ENCODE measurements at regions not wholly inside any gene's neighbourhood (a gene's known extent, or its start where the extent isn't known, plus 50 kb on each side); places are given as distances from the start of the nearest gene placed in this dataset.

DNA sequence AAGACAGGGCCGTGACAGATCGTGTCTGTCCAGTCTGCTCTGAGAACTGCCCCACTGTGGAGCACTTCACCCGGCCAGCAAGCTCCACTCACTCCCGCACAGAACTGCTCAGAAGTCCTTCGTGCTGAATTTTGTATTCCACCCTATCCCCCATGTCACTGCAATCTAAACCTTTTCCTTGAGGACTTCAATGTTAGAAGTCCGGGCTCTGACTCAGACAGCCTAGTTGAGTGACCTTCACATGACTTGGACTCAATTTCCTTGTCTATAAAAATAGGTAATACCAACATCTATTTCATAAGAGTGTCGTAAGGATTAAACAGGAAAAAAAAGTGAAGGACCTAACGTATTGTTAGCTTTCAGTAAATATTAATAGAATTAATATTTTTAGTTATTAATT is 161.6 kb downstream of the QRSL1 start (continued):
- TF ChIP-seq, protein P1, sequence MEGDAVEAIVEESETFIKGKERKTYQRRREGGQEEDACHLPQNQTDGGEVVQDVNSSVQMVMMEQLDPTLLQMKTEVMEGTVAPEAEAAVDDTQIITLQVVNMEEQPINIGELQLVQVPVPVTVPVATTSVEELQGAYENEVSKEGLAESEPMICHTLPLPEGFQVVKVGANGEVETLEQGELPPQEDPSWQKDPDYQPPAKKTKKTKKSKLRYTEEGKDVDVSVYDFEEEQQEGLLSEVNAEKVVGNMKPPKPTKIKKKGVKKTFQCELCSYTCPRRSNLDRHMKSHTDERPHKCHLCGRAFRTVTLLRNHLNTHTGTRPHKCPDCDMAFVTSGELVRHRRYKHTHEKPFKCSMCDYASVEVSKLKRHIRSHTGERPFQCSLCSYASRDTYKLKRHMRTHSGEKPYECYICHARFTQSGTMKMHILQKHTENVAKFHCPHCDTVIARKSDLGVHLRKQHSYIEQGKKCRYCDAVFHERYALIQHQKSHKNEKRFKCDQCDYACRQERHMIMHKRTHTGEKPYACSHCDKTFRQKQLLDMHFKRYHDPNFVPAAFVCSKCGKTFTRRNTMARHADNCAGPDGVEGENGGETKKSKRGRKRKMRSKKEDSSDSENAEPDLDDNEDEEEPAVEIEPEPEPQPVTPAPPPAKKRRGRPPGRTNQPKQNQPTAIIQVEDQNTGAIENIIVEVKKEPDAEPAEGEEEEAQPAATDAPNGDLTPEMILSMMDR (IDR thresholded peaks at IDR 0.05): no peak
- TF ChIP-seq JUND (IDR thresholded peaks at IDR 0.05) (no peak), RFX5 (IDR thresholded peaks at IDR 0.05; ENCODE audit: low read length) (no peak)

DNA sequence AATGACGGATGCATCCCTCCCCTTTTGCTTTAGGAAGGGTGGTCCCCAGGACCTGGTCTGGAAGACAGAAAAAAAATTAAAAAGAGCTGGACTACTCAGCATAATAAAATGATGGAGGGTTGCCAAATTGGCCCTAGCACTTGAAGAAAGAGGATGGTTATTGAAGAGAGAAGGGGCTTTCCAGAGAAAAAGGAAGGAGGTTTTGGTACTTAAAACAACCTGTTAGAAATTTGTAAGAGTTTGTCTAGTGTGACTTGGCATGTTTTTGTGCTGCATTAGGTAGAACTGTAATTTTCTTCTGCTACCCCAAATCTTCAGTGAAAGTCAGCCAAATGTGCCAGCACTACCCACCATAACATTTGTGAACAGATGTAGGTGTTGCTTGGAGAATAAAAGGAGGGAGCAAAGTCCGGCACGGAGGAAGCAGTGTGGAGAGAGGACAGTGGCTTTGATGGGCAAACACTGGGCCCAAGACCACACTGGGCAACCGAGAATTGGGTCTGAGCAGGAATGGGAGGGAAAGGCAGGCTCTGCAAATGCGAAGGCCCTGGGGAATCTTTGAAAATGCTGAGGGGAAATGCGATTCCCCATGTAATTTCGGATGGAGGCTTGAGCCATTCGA is 160.9 kb downstream of the QRSL1 start:
- CTCF ChIA-PET: no interaction called here
- no peaks in the 10 kb centered on the region for H3K9me2 ChIP-seq

More for the DNA sequence above, 160.9 kb downstream of the QRSL1 start:
- Histone ChIP-seq H2AFZ (ENCODE audit: low read depth) (no peak overlapping the region), H3K4me2 (no peak overlapping the region), H4K20me1 (ENCODE audit: insufficient read depth) (no peaks in the 10 kb centered on the region), H3K9me3 (no peaks in the 10 kb centered on the region), H3K36me3 (replicated peaks in 1 of 2; ENCODE audit: control insufficient read depth in 1 of 2, insufficient read depth in 2 of 2, low read length in 1 of 2) (no peaks in the 10 kb centered on the region), H3K27me3 (ENCODE audit: insufficient read depth) (no peaks in the 10 kb centered on the region), H3K4me3 (ENCODE audit: low read depth in 2 of 2, low read length in 1 of 2) (no peak overlapping the region), H3K9ac (no peak overlapping the region), H3K27ac (ENCODE audit: low read depth in 2 of 2, low read length in 1 of 2) (no peak overlapping the region), H3K4me1 (ENCODE audit: control insufficient read depth in 1 of 2, insufficient read depth in 2 of 2, low read depth in 1 of 2, low read length in 1 of 2) (peaks cover 0 to 19% of the 10 kb centered on the region in 2 experiments; a peak in 1 of 4 replicates), H3K79me2 (ENCODE audit: insufficient read depth) (no peaks in the 10 kb centered on the region), H3F3A (replicated peaks; ENCODE audit: insufficient read depth) (no peaks in the 10 kb centered on the region)
- DNase-seq: no peak
- TF ChIP-seq EP300 (IDR thresholded peaks at IDR 0.05; ENCODE audit: borderline replicate concordance in 1 of 2, low read depth in 1 of 2, low read length in 1 of 2) (no peak), FOSL2 (IDR thresholded peaks at IDR 0.05; ENCODE audit: borderline replicate concordance, low read depth) (no peak), RCOR1 (IDR thresholded peaks at IDR 0.05; ENCODE audit: low read length) (no peak), JUND (IDR thresholded peaks at IDR 0.05) (no peak), SMC3 (IDR thresholded peaks at IDR 0.05; ENCODE audit: low read depth, low read length) (no peak), TCF12 (IDR thresholded peaks at IDR 0.05) (no peak), EZH2phosphoT487 (IDR thresholded peaks at IDR 0.05; ENCODE audit: borderline replicate concordance, low read depth) (no peak), FOXJ3 (CRISPR knock-in tag; IDR thresholded peaks at IDR 0.05) (no peak), MEF2A (IDR thresholded peaks at IDR 0.05; ENCODE audit: borderline replicate concordance, low read depth) (no peak), RAD21 (IDR thresholded peaks at IDR 0.05; ENCODE audit: low read length) (no peak), RFX5 (IDR thresholded peaks at IDR 0.05; ENCODE audit: low read length) (no peak)
- TF ChIP-seq, protein P2, sequence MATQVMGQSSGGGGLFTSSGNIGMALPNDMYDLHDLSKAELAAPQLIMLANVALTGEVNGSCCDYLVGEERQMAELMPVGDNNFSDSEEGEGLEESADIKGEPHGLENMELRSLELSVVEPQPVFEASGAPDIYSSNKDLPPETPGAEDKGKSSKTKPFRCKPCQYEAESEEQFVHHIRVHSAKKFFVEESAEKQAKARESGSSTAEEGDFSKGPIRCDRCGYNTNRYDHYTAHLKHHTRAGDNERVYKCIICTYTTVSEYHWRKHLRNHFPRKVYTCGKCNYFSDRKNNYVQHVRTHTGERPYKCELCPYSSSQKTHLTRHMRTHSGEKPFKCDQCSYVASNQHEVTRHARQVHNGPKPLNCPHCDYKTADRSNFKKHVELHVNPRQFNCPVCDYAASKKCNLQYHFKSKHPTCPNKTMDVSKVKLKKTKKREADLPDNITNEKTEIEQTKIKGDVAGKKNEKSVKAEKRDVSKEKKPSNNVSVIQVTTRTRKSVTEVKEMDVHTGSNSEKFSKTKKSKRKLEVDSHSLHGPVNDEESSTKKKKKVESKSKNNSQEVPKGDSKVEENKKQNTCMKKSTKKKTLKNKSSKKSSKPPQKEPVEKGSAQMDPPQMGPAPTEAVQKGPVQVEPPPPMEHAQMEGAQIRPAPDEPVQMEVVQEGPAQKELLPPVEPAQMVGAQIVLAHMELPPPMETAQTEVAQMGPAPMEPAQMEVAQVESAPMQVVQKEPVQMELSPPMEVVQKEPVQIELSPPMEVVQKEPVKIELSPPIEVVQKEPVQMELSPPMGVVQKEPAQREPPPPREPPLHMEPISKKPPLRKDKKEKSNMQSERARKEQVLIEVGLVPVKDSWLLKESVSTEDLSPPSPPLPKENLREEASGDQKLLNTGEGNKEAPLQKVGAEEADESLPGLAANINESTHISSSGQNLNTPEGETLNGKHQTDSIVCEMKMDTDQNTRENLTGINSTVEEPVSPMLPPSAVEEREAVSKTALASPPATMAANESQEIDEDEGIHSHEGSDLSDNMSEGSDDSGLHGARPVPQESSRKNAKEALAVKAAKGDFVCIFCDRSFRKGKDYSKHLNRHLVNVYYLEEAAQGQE (IDR thresholded peaks at IDR 0.05; ENCODE audit: low read depth, low read length): no peak
- TF ChIP-seq, protein P3, sequence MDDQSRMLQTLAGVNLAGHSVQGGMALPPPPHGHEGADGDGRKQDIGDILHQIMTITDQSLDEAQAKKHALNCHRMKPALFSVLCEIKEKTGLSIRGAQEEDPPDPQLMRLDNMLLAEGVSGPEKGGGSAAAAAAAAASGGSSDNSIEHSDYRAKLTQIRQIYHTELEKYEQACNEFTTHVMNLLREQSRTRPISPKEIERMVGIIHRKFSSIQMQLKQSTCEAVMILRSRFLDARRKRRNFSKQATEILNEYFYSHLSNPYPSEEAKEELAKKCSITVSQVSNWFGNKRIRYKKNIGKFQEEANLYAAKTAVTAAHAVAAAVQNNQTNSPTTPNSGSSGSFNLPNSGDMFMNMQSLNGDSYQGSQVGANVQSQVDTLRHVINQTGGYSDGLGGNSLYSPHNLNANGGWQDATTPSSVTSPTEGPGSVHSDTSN (IDR thresholded peaks at IDR 0.05): no peak
- TF ChIP-seq, protein P4, sequence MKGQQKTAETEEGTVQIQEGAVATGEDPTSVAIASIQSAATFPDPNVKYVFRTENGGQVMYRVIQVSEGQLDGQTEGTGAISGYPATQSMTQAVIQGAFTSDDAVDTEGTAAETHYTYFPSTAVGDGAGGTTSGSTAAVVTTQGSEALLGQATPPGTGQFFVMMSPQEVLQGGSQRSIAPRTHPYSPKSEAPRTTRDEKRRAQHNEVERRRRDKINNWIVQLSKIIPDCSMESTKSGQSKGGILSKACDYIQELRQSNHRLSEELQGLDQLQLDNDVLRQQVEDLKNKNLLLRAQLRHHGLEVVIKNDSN (IDR thresholded peaks at IDR 0.05; ENCODE audit: borderline replicate concordance, low read depth): no peak
- TF ChIP-seq, protein P1 (IDR thresholded peaks at IDR 0.05): no peak
- POLR2A ChIA-PET: no interaction called here
- 56% methylated on average over 8 of the region's 8 CpGs for WGBS (ENCODE audit: low lambda C conversion rate)
